SK-N-SH (cell line): ENCODE measurements at regions not wholly inside any gene's neighbourhood (a gene's known extent, or its start where the extent isn't known, plus 50 kb on each side); places are given as distances from the start of the nearest gene placed in this dataset.

Source experiments
- CTCF ChIA-PET: fragments of 300-600, 350-600 bp; formaldehyde crosslinking; extraction: SDS; loops from one replicate; lab custom pipeline; 2021; lab: Yijun Ruan, JAX
- POLR2A ChIA-PET: fragments of 350-600 bp; sonication (Branson Sonifier 250); formaldehyde crosslinking; extraction: SDS; loops from one replicate; lab custom pipeline; 2020; ENCODE audit warnings: antibody characterized with exemption, inconsistent platforms; lab: Yijun Ruan, JAX
- DNase-seq: peaks from one replicate; pipeline ENCODE4 v3.0.0; 2012
- H2AFZ ChIP-seq: fragments of 200-600 bp; sonication (generic); 2 replicates; pipeline ENCODE4 v1.8.1; 2016; ENCODE audit warnings: antibody characterized with exemption, mild to moderate bottlenecking, low read depth
- H3F3A ChIP-seq: fragments of 200-600 bp; sonication (generic); replicated peaks from 2 replicates; pipeline ENCODE3; 2016; ENCODE audit warnings: antibody characterized with exemption, mild to moderate bottlenecking; ENCODE audit not compliant: insufficient read depth
- H3K27ac ChIP-seq, 2 experiments: fragments of 200-500 bp in 1 of 2; fragments of 200-600 bp in 1 of 2; sonication (Bioruptor generic) in 1 of 2; sonication (generic), shearing (Covaris generic) in 1 of 2; 2 replicates each; pipeline versions ENCODE4 v1.5.1 to v1.6.1; 2014 to 2016; ENCODE audit warnings: low read depth in 2 of 2, inconsistent platforms in 1 of 2, low read length in 1 of 2, mild to moderate bottlenecking in 1 of 2, mixed read lengths in 1 of 2
- H3K27me3 ChIP-seq: fragments of 200-600 bp; sonication (generic), shearing (Covaris generic); 2 replicates; pipeline ENCODE4 v1.6.1; 2016; ENCODE audit warnings: mixed run types; ENCODE audit not compliant: insufficient read depth
- H3K36me3 ChIP-seq, 2 experiments: fragments of 200-500 bp in 1 of 2; fragments of 200-600 bp in 1 of 2; sonication (Bioruptor generic) in 1 of 2; sonication (generic) in 1 of 2; replicated peaks in 1 of 2; 2 replicates each; pipeline versions ENCODE3 to v1.5.1; 2014 to 2016; ENCODE audit warnings: low read length in 1 of 2, mild to moderate bottlenecking in 1 of 2; ENCODE audit not compliant: insufficient read depth in 2 of 2, control insufficient read depth in 1 of 2
- H3K4me1 ChIP-seq, 2 experiments: fragments of 200-500 bp in 1 of 2; fragments of 200-600 bp in 1 of 2; sonication (Bioruptor generic) in 1 of 2; sonication (generic), shearing (Covaris generic) in 1 of 2; 2 replicates each; pipeline versions ENCODE4 v1.5.1 to v1.6.1; 2014 to 2016; ENCODE audit warnings: low read depth in 1 of 2, low read length in 1 of 2, mixed run types in 1 of 2; ENCODE audit not compliant: insufficient read depth in 2 of 2, control insufficient read depth in 1 of 2
- H3K4me2 ChIP-seq: fragments of 200-600 bp; sonication (generic), shearing (Covaris generic); 2 replicates; pipeline ENCODE4 v1.6.1; 2017; ENCODE audit warnings: mixed run types
- H3K4me3 ChIP-seq, 2 experiments: fragments of 200-500 bp in 1 of 2; fragments of 200-600 bp in 1 of 2; sonication (Bioruptor generic) in 1 of 2; sonication (generic), shearing (Covaris generic) in 1 of 2; 2 replicates each; pipeline versions ENCODE4 v1.5.1 to v1.8.1; 2014 to 2016; ENCODE audit warnings: low read depth in 2 of 2, inconsistent platforms in 1 of 2, low read length in 1 of 2, mild to moderate bottlenecking in 1 of 2, mixed read lengths in 1 of 2, moderate library complexity in 1 of 2
- H3K79me2 ChIP-seq: fragments of 200-600 bp; sonication (generic); 2 replicates; pipeline ENCODE4 v1.8.1; 2017; ENCODE audit warnings: mild to moderate bottlenecking; ENCODE audit not compliant: insufficient read depth
- H3K9ac ChIP-seq: fragments of 200-600 bp; sonication (generic); 2 replicates; pipeline ENCODE4 v1.6.1; 2017; ENCODE audit warnings: mixed run types
- H3K9me2 ChIP-seq: fragments of 200-600 bp; sonication (generic); 2 replicates; pipeline ENCODE4 v1.6.1; 2017; ENCODE audit warnings: mixed run types
- H3K9me3 ChIP-seq: fragments of 200-600 bp; sonication (generic); 2 replicates; pipeline ENCODE4 v1.6.1; 2017; ENCODE audit warnings: mixed run types, mild to moderate bottlenecking, moderate library complexity
- H4K20me1 ChIP-seq: fragments of 200-600 bp; sonication (generic); 2 replicates; pipeline ENCODE4 v1.6.1; 2017; ENCODE audit warnings: mild to moderate bottlenecking, mixed run types; ENCODE audit not compliant: insufficient read depth
- CHD2 ChIP-seq: fragments of 150-350 bp; IDR thresholded peaks from 2 replicates; pipeline ENCODE4 v1.6.1; 2018; ENCODE audit warnings: low read length; ENCODE audit not compliant: partially characterized antibody
- CTCF ChIP-seq: fragments of 200-600 bp; sonication (generic); IDR thresholded peaks from 2 replicates; pipeline ENCODE4 v1.6.1; 2017; ENCODE audit warnings: antibody characterized with exemption, mild to moderate bottlenecking, moderate library complexity
- EP300 ChIP-seq, 2 experiments: IDR thresholded peaks; 2 replicates each; pipeline versions ENCODE4 v1.4.0 to v1.6.1; 2012; ENCODE audit warnings: borderline replicate concordance in 1 of 2, low read depth in 1 of 2, low read length in 1 of 2
- EZH2phosphoT487 ChIP-seq: fragments of 200-600 bp; sonication (generic); IDR thresholded peaks from 2 replicates; pipeline ENCODE4 v1.6.1; 2017; ENCODE audit warnings: low read depth, mixed run types, mild to moderate bottlenecking, antibody characterized with exemption, moderate library complexity, borderline replicate concordance
- FOSL2 ChIP-seq: IDR thresholded peaks from 2 replicates; pipeline ENCODE4 v1.4.0; 2012; ENCODE audit warnings: low read depth, mild to moderate bottlenecking, moderate library complexity, borderline replicate concordance
- FOXJ3 ChIP-seq: sonication (generic); formaldehyde crosslinking; IDR thresholded peaks from 2 replicates; pipeline ENCODE4 v1.5.1; 2020; ENCODE audit warnings: mild to moderate bottlenecking, missing genetic modification reagents
- FOXM1 ChIP-seq: IDR thresholded peaks from 2 replicates; pipeline ENCODE4 v1.4.0; 2012; ENCODE audit warnings: low read depth, mild to moderate bottlenecking
- GABPA ChIP-seq: IDR thresholded peaks from 2 replicates; pipeline ENCODE4 v1.4.0; 2012; ENCODE audit warnings: low read depth, mild to moderate bottlenecking
- GATA2 ChIP-seq: sonication (generic); formaldehyde crosslinking; IDR thresholded peaks from 2 replicates; pipeline ENCODE4 v1.5.0; 2020; ENCODE audit warnings: mild to moderate bottlenecking, missing genetic modification reagents
- IRF3 ChIP-seq: fragments of 150-350 bp; IDR thresholded peaks from 2 replicates; pipeline ENCODE4 v1.6.1; 2016; ENCODE audit warnings: mild to moderate bottlenecking, low read depth, low read length
- MAX ChIP-seq: IDR thresholded peaks from 2 replicates; pipeline ENCODE4 v1.4.0; 2012; ENCODE audit warnings: low read depth
- MEF2A ChIP-seq: IDR thresholded peaks from 2 replicates; pipeline ENCODE4 v1.4.0; 2012; ENCODE audit warnings: low read depth, borderline replicate concordance
- MXI1 ChIP-seq: IDR thresholded peaks from 2 replicates; pipeline ENCODE4 v1.6.1; 2012; ENCODE audit warnings: mild to moderate bottlenecking, low read depth, low read length, improper control_type of control experiment
- NFIC ChIP-seq: IDR thresholded peaks from 2 replicates; pipeline ENCODE4 v1.4.0; 2012; ENCODE audit warnings: borderline replicate concordance
- POLR2AphosphoS5 ChIP-seq: IDR thresholded peaks from 2 replicates; pipeline ENCODE4 v1.6.1; 2012; ENCODE audit warnings: low read depth, low read length
- RAD21 ChIP-seq: IDR thresholded peaks from 2 replicates; pipeline ENCODE4 v1.6.1; 2012; ENCODE audit warnings: mild to moderate bottlenecking, low read length
- RCOR1 ChIP-seq: fragments of 150-350 bp; IDR thresholded peaks from 2 replicates; pipeline ENCODE4 v1.6.1; 2017; ENCODE audit warnings: antibody characterized with exemption, low read length
- RFX5 ChIP-seq: IDR thresholded peaks from 2 replicates; pipeline ENCODE4 v1.6.1; 2012; ENCODE audit warnings: mild to moderate bottlenecking, improper control_type of control experiment, low read length
- TEAD4 ChIP-seq: IDR thresholded peaks from 2 replicates; pipeline ENCODE4 v1.4.0; 2012; ENCODE audit warnings: mild to moderate bottlenecking, borderline replicate concordance; ENCODE audit not compliant: insufficient read depth
- ZBTB33 ChIP-seq: IDR thresholded peaks from 2 replicates; pipeline ENCODE4 v1.4.0; 2012; ENCODE audit warnings: low read depth, borderline replicate concordance
- WGBS: methylation state at CpG from one replicate; pipeline ENCODE4 v1.1.6; 2017; ENCODE audit warnings: low lambda C conversion rate; 5-methylcytosine and 5-hydroxymethylcytosine counted together

- no peaks in the 10 kb centered on the region for H4K20me1 ChIP-seq
- no peak for TF ChIP-seq MAX
- no peak for TF ChIP-seq EZH2phosphoT487
- TF ChIP-seq RFX5: no peak
- TF ChIP-seq FOXJ3: no peak
- TF ChIP-seq EP300 (IDR thresholded peaks at IDR 0.05; ENCODE audit: borderline replicate concordance in 1 of 2, low read depth in 1 of 2, low read length in 1 of 2): no peak
- TF ChIP-seq FOSL2: no peak
- TF ChIP-seq RAD21: peak; percentile 42
- TF ChIP-seq GATA2 (CRISPR knock-in tag): no peak
- peak; percentile 75 for TF ChIP-seq CTCF
- no peak for TF ChIP-seq CHD2
- TF ChIP-seq TEAD4: no peak
- TF ChIP-seq MEF2A: no peak
- no peak for TF ChIP-seq FOXM1
- no peak for TF ChIP-seq MXI1
- no peak for TF ChIP-seq IRF3
- TF ChIP-seq NFIC: no peak
- TF ChIP-seq, all 33 proteins: peak for 2
- Histone ChIP-seq H3K9ac (no peak overlapping the region), H3K79me2 (no peaks in the 10 kb centered on the region), H3K9me2 (no peaks in the 10 kb centered on the region), H2AFZ (no peak overlapping the region), H3K36me3 (no peaks in the 10 kb centered on the region), H3K9me3 (no peaks in the 10 kb centered on the region), H3K4me2 (no peak overlapping the region), H3K4me3 (no peak overlapping the region), H3K4me1 (no peaks in the 10 kb centered on the region), H3F3A (no peaks in the 10 kb centered on the region), H3K27me3 (no peaks in the 10 kb centered on the region), H3K27ac (no peak overlapping the region)
- CTCF ChIA-PET: interaction anchor here (0.7 kb wide), 1 partner anchor 12 kb away, joined by 4 read pairs; no protein-coding TSS in a partner anchor
- DNase-seq: peak; percentile 16
- POLR2A ChIA-PET: no interaction called here
- 35% methylated on average over 3 of the region's 3 CpGs for WGBS
These were observed 453.0 kb downstream of the PCDH11X start for GRCh38 chrX:92232182-92232581.

GRCh38 chrX:92241249-92241648 lies 462.1 kb downstream of the PCDH11X start:
- Histone ChIP-seq H3K27me3 (no peaks in the 10 kb centered on the region; the same call in 1 of the 2 replicates), H2AFZ (no peak overlapping the region), H3F3A (no peaks in the 10 kb centered on the region), H3K79me2 (no peaks in the 10 kb centered on the region), H3K4me3 (no peak overlapping the region), H3K4me1 (no peaks in the 10 kb centered on the region), H3K9me3 (no peaks in the 10 kb centered on the region), H3K9ac (no peak overlapping the region), H4K20me1 (no peaks in the 10 kb centered on the region), H3K9me2 (no peaks in the 10 kb centered on the region), H3K36me3 (no peaks in the 10 kb centered on the region), H3K4me2 (no peak overlapping the region), H3K27ac (no peak overlapping the region)
- ChIA-PET CTCF (no interaction called here), POLR2A (no interaction called here)
- 0% methylated on average over 2 of the region's 2 CpGs for WGBS
- DNase-seq: no peak
- TF ChIP-seq POLR2AphosphoS5 (no peak), IRF3 (no peak), NFIC (no peak), CTCF (no peak), GABPA (no peak), ZBTB33 (no peak), RCOR1 (no peak), GATA2 (CRISPR knock-in tag) (no peak)
